Spleen (tissue), 11 donors: ENCODE measurements at regions not wholly inside any gene's neighbourhood (a gene's known extent, or its start where the extent isn't known, plus 50 kb on each side); places are given as distances from the start of the nearest gene placed in this dataset.

Experiments
- DNase-seq: peaks from one replicate; pipeline ENCODE4 v3.0.0-alpha.2; 2020
- H3K27ac ChIP-seq, 8 donors: fragments of 200-600 bp; sonication (generic) in 7 of 8; 1 replicate in 4 of 8; 2 replicates in 4 of 8; pipeline versions ENCODE4 v1.5.0 to v1.8.0; 2016 to 2021; ENCODE audit warnings: inconsistent platforms in 4 of 8, mild to moderate bottlenecking in 4 of 8, moderate library complexity in 1 of 8
- H3K27me3 ChIP-seq, 7 donors: fragments of 200-600 bp; sonication (generic) in 6 of 7; replicated peaks in 1 of 7; 1 replicate in 4 of 7; 2 replicates in 3 of 7; pipeline versions ENCODE4 v1.5.0 to v1.8.0; 2016 to 2021; ENCODE audit warnings: inconsistent platforms in 3 of 7, mild to moderate bottlenecking in 1 of 7
- H3K36me3 ChIP-seq, 6 donors: fragments of 200-600 bp; sonication (generic) in 5 of 6; 1 replicate in 4 of 6; 2 replicates in 2 of 6; pipeline versions ENCODE4 v1.5.0 to v1.8.0; 2016 to 2021; ENCODE audit warnings: inconsistent platforms in 2 of 6
- H3K4me1 ChIP-seq, 6 donors: fragments of 200-600 bp; sonication (generic) in 5 of 6; 1 replicate in 3 of 6; 2 replicates in 3 of 6; pipeline versions ENCODE4 v1.5.0 to v1.8.0; 2016 to 2021; ENCODE audit warnings: inconsistent platforms in 3 of 6
- H3K4me3 ChIP-seq, 8 donors: fragments of 200-600 bp; sonication (generic) in 7 of 8; 1 replicate in 4 of 8; 2 replicates in 4 of 8; pipeline versions ENCODE4 v1.5.0 to v1.8.0; 2016 to 2021; ENCODE audit warnings: inconsistent platforms in 4 of 8, mild to moderate bottlenecking in 4 of 8, moderate library complexity in 2 of 8
- H3K9me3 ChIP-seq, 8 donors: fragments of 200-600 bp; sonication (generic) in 7 of 8; 1 replicate in 4 of 8; 2 replicates in 4 of 8; pipeline versions ENCODE4 v1.5.0 to v1.8.0; 2016 to 2021; ENCODE audit warnings: inconsistent platforms in 4 of 8
- POLR2A ChIP-seq, 3 donors: fragments of 450-650 bp; IDR thresholded peaks; one replicate each; pipeline ENCODE4 v1.5.1; 2017; ENCODE audit warnings: antibody characterized with exemption in 3 of 3, mild to moderate bottlenecking in 1 of 3
- POLR2AphosphoS5 ChIP-seq, 3 donors: sonication (generic); formaldehyde crosslinking; IDR thresholded peaks; one replicate each; pipeline ENCODE4 v1.5.1; 2017; ENCODE audit warnings: antibody characterized with exemption in 3 of 3
- WGBS, 5 donors: extraction: QIAGEN DNeasy Blood & Tissue Kit in 3 of 5; methylation state at CpG; one replicate each; pipeline versions ENCODE4 v1.1.5 to v1.1.7; 2013 to 2018; 5-methylcytosine and 5-hydroxymethylcytosine counted together
- intact Hi-C: fragments of 100-400 bp; cut with DNase I; formaldehyde crosslinking; loops from one replicate; pipeline ENCODE4 v1.15.0; 2023; ENCODE audit warnings: low total_unique reads
- TF ChIP-seq, protein P1 (sequence below), 11 experiments: fragments of 200-600 bp in 7 of 11; fragments of 450-650 bp in 4 of 11; sonication (generic) in 4 of 11; IDR thresholded peaks in 8 of 11; conservative IDR thresholded peaks in 3 of 11; 1 replicate in 7 of 11; 2 replicates in 4 of 11; pipeline versions ENCODE4 v1.4.0 to v1.8.0; 2016 to 2021; ENCODE audit warnings: antibody characterized with exemption in 11 of 11, inconsistent platforms in 4 of 11, mild to moderate bottlenecking in 1 of 11
- donor health status: healthy with polysubstance abuse.
- donor health status: DM: no; HTN: no; CAD: no; lungs with moderate emphysema.
- donor health status: DM: no; HTN: no; CAD: no.
- donor health status: Bipolar disorder and iron deficiency.
- donor health status: healthy.
- donor health status: DM: no; HTN: no; CAD: no.
- donor health status: DM: yes; HTN: yes; CAD: no.

GRCh38 chr2:7115364-7115763, 198.2 kb downstream of the RNF144A start:
- Histone ChIP-seq H3K36me3 (no peaks in the 10 kb centered on the region), H3K27ac (no peak overlapping the region), H3K4me1 (no peaks in the 10 kb centered on the region), H3K27me3 (no peaks in the 10 kb centered on the region), H3K9me3 (peaks cover 3 to 12% (median 8%) of the 10 kb centered on the region in 8 donors), H3K4me3 (no peak overlapping the region)
- TF ChIP-seq, protein P1, sequence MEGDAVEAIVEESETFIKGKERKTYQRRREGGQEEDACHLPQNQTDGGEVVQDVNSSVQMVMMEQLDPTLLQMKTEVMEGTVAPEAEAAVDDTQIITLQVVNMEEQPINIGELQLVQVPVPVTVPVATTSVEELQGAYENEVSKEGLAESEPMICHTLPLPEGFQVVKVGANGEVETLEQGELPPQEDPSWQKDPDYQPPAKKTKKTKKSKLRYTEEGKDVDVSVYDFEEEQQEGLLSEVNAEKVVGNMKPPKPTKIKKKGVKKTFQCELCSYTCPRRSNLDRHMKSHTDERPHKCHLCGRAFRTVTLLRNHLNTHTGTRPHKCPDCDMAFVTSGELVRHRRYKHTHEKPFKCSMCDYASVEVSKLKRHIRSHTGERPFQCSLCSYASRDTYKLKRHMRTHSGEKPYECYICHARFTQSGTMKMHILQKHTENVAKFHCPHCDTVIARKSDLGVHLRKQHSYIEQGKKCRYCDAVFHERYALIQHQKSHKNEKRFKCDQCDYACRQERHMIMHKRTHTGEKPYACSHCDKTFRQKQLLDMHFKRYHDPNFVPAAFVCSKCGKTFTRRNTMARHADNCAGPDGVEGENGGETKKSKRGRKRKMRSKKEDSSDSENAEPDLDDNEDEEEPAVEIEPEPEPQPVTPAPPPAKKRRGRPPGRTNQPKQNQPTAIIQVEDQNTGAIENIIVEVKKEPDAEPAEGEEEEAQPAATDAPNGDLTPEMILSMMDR (IDR thresholded peaks at IDR 0.05 in 8 of 11, conservative IDR thresholded peaks at IDR 0.05 in 3 of 11), result no peak
- TF ChIP-seq POLR2AphosphoS5 (IDR thresholded peaks at IDR 0.05), result no peak
- no peak for TF ChIP-seq POLR2A (IDR thresholded peaks at IDR 0.05)
- intact Hi-C loops, result no loop called here
- DNase-seq, result no peak
- WGBS, 5 donors, result 45 to 89% (median 79%) methylated on average over 2 of the region's 2 CpGs

DNA sequence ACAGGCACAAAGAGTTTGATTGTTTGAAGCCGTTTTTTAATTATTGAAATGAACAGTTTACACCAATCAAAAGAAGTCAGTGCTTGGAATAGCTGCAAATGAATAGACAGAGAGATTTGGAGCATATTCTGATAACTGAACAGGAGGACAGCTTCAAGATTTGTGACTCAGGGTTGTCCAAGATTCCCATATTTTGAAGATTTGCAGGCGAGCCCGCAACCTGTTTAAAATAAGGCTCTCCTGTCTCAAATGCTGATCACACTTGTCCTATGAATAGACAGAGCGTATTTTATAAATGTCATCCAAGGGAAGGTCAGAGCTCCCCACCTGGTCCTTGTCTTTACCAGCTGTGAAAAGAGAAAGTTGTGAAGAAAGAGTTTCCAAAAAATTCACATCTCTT, 198.7 kb downstream of the RNF144A start:
- Histone ChIP-seq H3K4me3 (no peak overlapping the region), H3K4me1 (no peaks in the 10 kb centered on the region), H3K27me3 (no peaks in the 10 kb centered on the region), H3K36me3 (no peaks in the 10 kb centered on the region), H3K9me3 (peaks cover 3 to 12% (median 8%) of the 10 kb centered on the region in 8 donors), H3K27ac (no peak overlapping the region)
- WGBS, 5 donors, result 85 to 96% (median 91%) methylated on average over 4 of the region's 4 CpGs
- TF ChIP-seq POLR2AphosphoS5 (IDR thresholded peaks at IDR 0.05), result no peak
- no peak for TF ChIP-seq POLR2A (IDR thresholded peaks at IDR 0.05)
- TF ChIP-seq, protein P1 (IDR thresholded peaks at IDR 0.05 in 8 of 11, conservative IDR thresholded peaks at IDR 0.05 in 3 of 11), result no peak
- no peak for DNase-seq
- intact Hi-C loops, result no loop called here

GRCh38 chr2:7116511-7116910, 199.3 kb downstream of the RNF144A start:
- H3K36me3 ChIP-seq, result no peaks in the 10 kb centered on the region
- intact Hi-C loops, result no loop called here

DNA sequence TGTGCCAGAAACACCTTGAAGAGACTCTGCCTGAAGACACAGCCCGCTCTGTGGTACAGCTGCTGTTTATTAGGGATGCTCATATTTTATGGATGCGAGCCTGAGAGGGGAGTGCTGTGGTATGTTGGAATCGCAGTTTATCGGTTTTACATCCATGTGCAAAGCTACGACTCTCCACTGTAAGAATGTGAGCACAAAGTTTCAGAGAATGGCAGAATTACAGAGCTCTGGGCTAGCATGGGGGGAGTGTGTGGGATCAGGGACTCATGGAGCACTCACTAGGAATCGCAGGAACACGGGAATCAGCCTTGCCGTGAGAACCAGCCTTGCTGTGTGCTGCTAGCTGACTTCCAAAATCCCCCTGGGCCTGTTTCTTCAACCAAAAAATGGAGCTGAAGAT, 199.9 kb downstream of the RNF144A start:
- no peak for TF ChIP-seq POLR2AphosphoS5 (IDR thresholded peaks at IDR 0.05)
- no peaks in the 10 kb centered on the region for H3K4me1 ChIP-seq
- DNase-seq, result no peak
- H3K27ac ChIP-seq, result no peak overlapping the region
- H3K36me3 ChIP-seq, result no peaks in the 10 kb centered on the region
- 87 to 97% (median 94%) methylated on average over 8 of the region's 8 CpGs for WGBS, 5 donors
- H3K4me3 ChIP-seq, result no peak overlapping the region
- intact Hi-C loops, result no loop called here
- H3K27me3 ChIP-seq, result no peaks in the 10 kb centered on the region
- H3K9me3 ChIP-seq, result peaks cover 3 to 12% (median 8%) of the 10 kb centered on the region in 8 donors

More at GRCh38 chr2:7116511-7116910, 199.3 kb downstream of the RNF144A start:
- TF ChIP-seq POLR2AphosphoS5 (IDR thresholded peaks at IDR 0.05) (no peak), POLR2A (IDR thresholded peaks at IDR 0.05) (no peak)
- TF ChIP-seq, protein P1 (IDR thresholded peaks at IDR 0.05 in 8 of 11, conservative IDR thresholded peaks at IDR 0.05 in 3 of 11), result no peak
- Histone ChIP-seq H3K4me3 (no peak overlapping the region), H3K4me1 (no peaks in the 10 kb centered on the region), H3K9me3 (peaks cover 3 to 12% (median 8%) of the 10 kb centered on the region in 8 donors), H3K27me3 (no peaks in the 10 kb centered on the region), H3K27ac (no peak overlapping the region)
- WGBS, 5 donors, result 78 to 94% (median 92%) methylated on average over 2 of the region's 2 CpGs
- DNase-seq, result no peak
